ENCODE measurements at regions not wholly inside any gene's neighbourhood (a gene's known extent, or its start where the extent isn't known, plus 50 kb on each side); places are given as distances from the start of the nearest gene placed in this dataset.

GRCh38 chr6:55642366-55642765 lies 63.4 kb upstream of the HMGCLL1 start:
- H3K27me3 ChIP-seq (ENCODE audit: control insufficient read depth, insufficient read depth, low read length) = no peaks in the 10 kb centered on the region
- no peak overlapping the region for H3K27ac ChIP-seq (ENCODE audit: low read depth, low read length)
- H3K4me3 ChIP-seq (ENCODE audit: low read depth, low read length) = no peak overlapping the region
- H3K9ac ChIP-seq (ENCODE audit: low read depth, low read length) = no peak overlapping the region
- no peaks in the 10 kb centered on the region for H3K4me1 ChIP-seq (ENCODE audit: control insufficient read depth, insufficient read depth, low read length)
- H3K9me3 ChIP-seq (ENCODE audit: control insufficient read depth, insufficient read depth, low read length) = no peaks in the 10 kb centered on the region
- H3K36me3 ChIP-seq (ENCODE audit: control insufficient read depth, insufficient read depth, low read length) = no peaks in the 10 kb centered on the region

GRCh38 chr6:55636406-55637102 lies 57.6 kb upstream of the HMGCLL1 start:
- Histone ChIP-seq H3K27me3 (ENCODE audit: control insufficient read depth, insufficient read depth, low read length) (no peaks in the 10 kb centered on the region), H3K4me3 (ENCODE audit: low read depth, low read length) (no peak overlapping the region), H3K4me1 (ENCODE audit: control insufficient read depth, insufficient read depth, low read length) (no peaks in the 10 kb centered on the region), H3K9me3 (ENCODE audit: control insufficient read depth, insufficient read depth, low read length) (no peaks in the 10 kb centered on the region), H3K36me3 (ENCODE audit: control insufficient read depth, insufficient read depth, low read length) (no peaks in the 10 kb centered on the region), H3K27ac (ENCODE audit: low read depth, low read length) (no peak overlapping the region), H3K9ac (ENCODE audit: low read depth, low read length) (no peak overlapping the region)

- Histone ChIP-seq H3K4me1 (ENCODE audit: control insufficient read depth, insufficient read depth, low read length) (no peaks in the 10 kb centered on the region), H3K36me3 (ENCODE audit: control insufficient read depth, insufficient read depth, low read length) (no peaks in the 10 kb centered on the region), H3K4me3 (ENCODE audit: low read depth, low read length) (no peak overlapping the region), H3K27ac (ENCODE audit: low read depth, low read length) (no peak overlapping the region), H3K27me3 (ENCODE audit: control insufficient read depth, insufficient read depth, low read length) (no peaks in the 10 kb centered on the region), H3K9ac (ENCODE audit: low read depth, low read length) (no peak overlapping the region), H3K9me3 (ENCODE audit: control insufficient read depth, insufficient read depth, low read length) (peaks cover 3% of the 10 kb centered on the region; the same call in 1 of the 2 replicates)
Observed at GRCh38 chr6:55633471-55633870, 54.5 kb upstream of the HMGCLL1 start.

- Histone ChIP-seq H3K27ac (ENCODE audit: low read depth, low read length) (no peak overlapping the region), H3K9ac (ENCODE audit: low read depth, low read length) (no peak overlapping the region), H3K27me3 (ENCODE audit: control insufficient read depth, insufficient read depth, low read length) (no peaks in the 10 kb centered on the region), H3K4me3 (ENCODE audit: low read depth, low read length) (no peak overlapping the region), H3K36me3 (ENCODE audit: control insufficient read depth, insufficient read depth, low read length) (no peaks in the 10 kb centered on the region), H3K9me3 (ENCODE audit: control insufficient read depth, insufficient read depth, low read length) (peaks cover 3% of the 10 kb centered on the region; the same call in 1 of the 2 replicates), H3K4me1 (ENCODE audit: control insufficient read depth, insufficient read depth, low read length) (no peaks in the 10 kb centered on the region)
Observed at GRCh38 chr6:55632953-55633352, 54.0 kb upstream of the HMGCLL1 start.

All from HUES48 (cell line).